ENCODE measurements at regions not wholly inside any gene's neighbourhood (a gene's known extent, or its start where the extent isn't known, plus 50 kb on each side); places are given as distances from the start of the nearest gene placed in this dataset.

- TF ChIP-seq, protein P1, sequence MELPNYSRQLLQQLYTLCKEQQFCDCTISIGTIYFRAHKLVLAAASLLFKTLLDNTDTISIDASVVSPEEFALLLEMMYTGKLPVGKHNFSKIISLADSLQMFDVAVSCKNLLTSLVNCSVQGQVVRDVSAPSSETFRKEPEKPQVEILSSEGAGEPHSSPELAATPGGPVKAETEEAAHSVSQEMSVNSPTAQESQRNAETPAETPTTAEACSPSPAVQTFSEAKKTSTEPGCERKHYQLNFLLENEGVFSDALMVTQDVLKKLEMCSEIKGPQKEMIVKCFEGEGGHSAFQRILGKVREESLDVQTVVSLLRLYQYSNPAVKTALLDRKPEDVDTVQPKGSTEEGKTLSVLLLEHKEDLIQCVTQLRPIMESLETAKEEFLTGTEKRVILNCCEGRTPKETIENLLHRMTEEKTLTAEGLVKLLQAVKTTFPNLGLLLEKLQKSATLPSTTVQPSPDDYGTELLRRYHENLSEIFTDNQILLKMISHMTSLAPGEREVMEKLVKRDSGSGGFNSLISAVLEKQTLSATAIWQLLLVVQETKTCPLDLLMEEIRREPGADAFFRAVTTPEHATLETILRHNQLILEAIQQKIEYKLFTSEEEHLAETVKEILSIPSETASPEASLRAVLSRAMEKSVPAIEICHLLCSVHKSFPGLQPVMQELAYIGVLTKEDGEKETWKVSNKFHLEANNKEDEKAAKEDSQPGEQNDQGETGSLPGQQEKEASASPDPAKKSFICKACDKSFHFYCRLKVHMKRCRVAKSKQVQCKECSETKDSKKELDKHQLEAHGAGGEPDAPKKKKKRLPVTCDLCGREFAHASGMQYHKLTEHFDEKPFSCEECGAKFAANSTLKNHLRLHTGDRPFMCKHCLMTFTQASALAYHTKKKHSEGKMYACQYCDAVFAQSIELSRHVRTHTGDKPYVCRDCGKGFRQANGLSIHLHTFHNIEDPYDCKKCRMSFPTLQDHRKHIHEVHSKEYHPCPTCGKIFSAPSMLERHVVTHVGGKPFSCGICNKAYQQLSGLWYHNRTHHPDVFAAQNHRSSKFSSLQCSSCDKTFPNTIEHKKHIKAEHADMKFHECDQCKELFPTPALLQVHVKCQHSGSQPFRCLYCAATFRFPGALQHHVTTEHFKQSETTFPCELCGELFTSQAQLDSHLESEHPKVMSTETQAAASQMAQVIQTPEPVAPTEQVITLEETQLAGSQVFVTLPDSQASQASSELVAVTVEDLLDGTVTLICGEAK (IDR thresholded peaks at IDR 0.05): no peak
- TF ChIP-seq, protein P1 (CRISPR knock-in tag; IDR thresholded peaks at IDR 0.05): no peak
- TF ChIP-seq FOXA3 (CRISPR knock-in tag; IDR thresholded peaks at IDR 0.05) (no peak), IKZF4 (CRISPR knock-in tag; IDR thresholded peaks at IDR 0.05; ENCODE audit: borderline replicate concordance, low read depth, not compliant biosample characterization) (no peak), EP300 (IDR thresholded peaks at IDR 0.05; ENCODE audit: low read depth in 2 of 2, low read length in 2 of 2) (no peak), EP300 (CRISPR knock-in tag; IDR thresholded peaks at IDR 0.05; ENCODE audit: borderline replicate concordance) (no peak)
Observed at GRCh38 chr3:25899352-25900101, 109.6 kb downstream of the OXSM start (continued).

Data from HepG2 (cell line).